Rectal smooth muscle tissue (tissue), 1 donor: ENCODE measurements at regions not wholly inside any gene's neighbourhood (a gene's known extent, or its start where the extent isn't known, plus 50 kb on each side); places are given as distances from the start of the nearest gene placed in this dataset.
A peak's percentile ranks its signal among the peaks of the same experiment; 100 is the strongest.

ENCODE experiments used
- H3K27ac ChIP-seq: one replicate; pipeline ENCODE4 v1.7.0; 2013; ENCODE audit warnings: low read depth, low read length, inconsistent platforms
- H3K27me3 ChIP-seq: one replicate; pipeline ENCODE4 v1.7.0; 2013; ENCODE audit warnings: low read length; ENCODE audit not compliant: control insufficient read depth, insufficient read depth
- H3K36me3 ChIP-seq: one replicate; pipeline ENCODE4 v1.7.0; 2013; ENCODE audit warnings: low read length; ENCODE audit not compliant: control insufficient read depth, insufficient read depth
- H3K4me1 ChIP-seq: one replicate; pipeline ENCODE4 v1.7.0; 2013; ENCODE audit warnings: low read length; ENCODE audit not compliant: control insufficient read depth, insufficient read depth
- H3K4me3 ChIP-seq: one replicate; pipeline ENCODE4 v1.7.0; 2013; ENCODE audit warnings: low read length
- H3K9ac ChIP-seq: one replicate; pipeline ENCODE4 v1.7.0; 2013; ENCODE audit warnings: low read length

DNA sequence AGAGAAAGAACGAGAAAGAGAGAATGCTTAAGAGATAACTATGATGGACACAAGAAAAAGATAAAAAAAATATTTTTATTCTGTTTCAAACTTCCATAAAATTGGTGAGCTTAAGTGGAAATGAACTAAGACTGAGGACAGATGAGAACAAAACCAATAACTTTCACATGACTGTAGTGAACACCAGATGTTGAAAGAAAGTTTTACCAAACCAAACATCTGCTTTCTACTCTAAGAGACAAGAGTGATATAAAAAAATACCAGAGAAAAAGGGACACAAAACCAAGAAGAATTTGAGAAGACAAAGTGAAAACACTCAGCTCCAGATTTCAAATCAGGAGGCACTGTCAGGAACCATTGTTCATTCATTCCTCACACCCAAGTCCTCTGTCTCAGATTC is 147.9 kb downstream of the IMPG2 start:
- no peak overlapping the region for H3K27ac ChIP-seq
- H3K9ac ChIP-seq: no peak overlapping the region
- peaks cover 20% of the 10 kb centered on the region for H3K4me1 ChIP-seq
- H3K27me3 ChIP-seq: no peaks in the 10 kb centered on the region
- H3K4me3 ChIP-seq: no peak overlapping the region
- no peaks in the 10 kb centered on the region for H3K36me3 ChIP-seq

- H3K36me3 ChIP-seq: no peaks in the 10 kb centered on the region
- no peak overlapping the region for H3K27ac ChIP-seq
Observed at GRCh38 chr3:101171681-101172191, 148.6 kb downstream of the IMPG2 start.

DNA sequence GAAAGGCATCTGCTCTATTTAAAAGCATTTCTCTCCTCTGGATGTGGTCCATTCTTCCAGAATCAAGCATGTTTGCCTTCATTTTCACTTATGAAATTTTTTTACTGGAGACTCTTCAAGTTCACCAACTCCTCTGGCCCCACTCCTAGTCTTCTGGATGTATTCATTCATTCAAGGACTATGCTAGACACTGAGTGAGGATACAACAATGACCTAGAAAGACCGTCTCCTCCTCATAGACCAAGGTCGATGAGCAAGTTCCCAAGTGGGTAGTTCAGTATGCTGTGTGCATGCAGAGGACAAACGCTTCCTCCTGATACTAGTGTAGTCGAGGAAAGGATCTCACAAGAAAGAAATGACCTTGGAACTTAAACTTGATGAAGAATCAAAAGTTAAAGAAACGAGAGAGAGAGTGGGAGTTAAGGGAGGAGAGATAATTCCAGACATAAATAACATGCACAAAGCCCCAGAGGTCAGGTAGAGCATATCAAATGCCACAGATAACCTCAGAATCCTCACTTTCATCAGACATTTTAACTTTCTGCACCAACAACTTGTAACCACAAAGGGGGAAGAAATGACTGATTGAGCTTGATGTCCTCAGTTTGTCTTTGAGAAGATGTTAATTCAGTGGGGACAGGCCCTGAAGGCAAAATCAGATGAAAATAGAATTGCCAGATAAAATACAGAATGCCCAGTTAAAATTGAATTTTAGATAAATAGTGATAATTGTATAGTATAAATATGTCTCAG is 149.4 kb downstream of the IMPG2 start:
- no peak overlapping the region for H3K4me3 ChIP-seq
- no peak overlapping the region for H3K9ac ChIP-seq
- no peaks in the 10 kb centered on the region for H3K36me3 ChIP-seq
- no peaks in the 10 kb centered on the region for H3K27me3 ChIP-seq
- peaks cover 20% of the 10 kb centered on the region for H3K4me1 ChIP-seq
- H3K27ac ChIP-seq: peak overlapping the region; percentile 60

More at GRCh38 chr3:101171681-101172191, 148.6 kb downstream of the IMPG2 start:
- H3K4me1 ChIP-seq: peaks cover 20% of the 10 kb centered on the region
- H3K4me3 ChIP-seq: no peak overlapping the region
- no peaks in the 10 kb centered on the region for H3K27me3 ChIP-seq
- H3K9ac ChIP-seq: no peak overlapping the region

GRCh38 chr3:101170062-101170771 is 150.2 kb downstream of the IMPG2 start:
- H3K27me3 ChIP-seq: no peaks in the 10 kb centered on the region
- H3K4me3 ChIP-seq: peak overlapping the region; percentile 12
- H3K27ac ChIP-seq: peak overlapping the region; percentile 60
- peaks cover 20% of the 10 kb centered on the region for H3K4me1 ChIP-seq
- H3K36me3 ChIP-seq: no peaks in the 10 kb centered on the region
- no peak overlapping the region for H3K9ac ChIP-seq

- Histone ChIP-seq H3K4me3 (no peak overlapping the region), H3K4me1 (peaks cover 20% of the 10 kb centered on the region), H3K27me3 (no peaks in the 10 kb centered on the region), H3K9ac (no peak overlapping the region), H3K36me3 (no peaks in the 10 kb centered on the region), H3K27ac (peak overlapping the region; percentile 58)
Observed at GRCh38 chr3:101169516-101169915, 150.9 kb downstream of the IMPG2 start.

DNA sequence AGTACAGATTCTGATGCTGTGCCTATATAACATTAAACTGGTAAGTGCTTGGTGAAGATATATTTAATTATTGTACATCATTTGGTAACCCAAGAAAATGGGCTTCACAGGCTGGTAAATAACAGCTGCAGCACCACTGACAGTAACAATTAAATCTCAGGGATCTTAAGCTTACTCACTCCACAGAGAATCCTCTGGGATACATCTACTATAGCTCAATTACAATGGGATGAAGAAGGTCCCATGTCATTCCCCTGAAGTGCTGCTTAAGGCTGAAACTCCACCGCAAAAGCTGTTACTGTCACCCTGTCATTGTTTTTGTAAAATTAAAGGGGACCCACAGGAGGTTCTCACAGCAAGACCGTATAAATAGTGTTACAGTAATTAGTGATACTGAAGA is 153.0 kb downstream of the IMPG2 start:
- Histone ChIP-seq H3K27ac (no peak overlapping the region), H3K9ac (no peak overlapping the region), H3K36me3 (no peaks in the 10 kb centered on the region), H3K4me3 (no peak overlapping the region), H3K27me3 (no peaks in the 10 kb centered on the region), H3K4me1 (peaks cover 25% of the 10 kb centered on the region)

DNA sequence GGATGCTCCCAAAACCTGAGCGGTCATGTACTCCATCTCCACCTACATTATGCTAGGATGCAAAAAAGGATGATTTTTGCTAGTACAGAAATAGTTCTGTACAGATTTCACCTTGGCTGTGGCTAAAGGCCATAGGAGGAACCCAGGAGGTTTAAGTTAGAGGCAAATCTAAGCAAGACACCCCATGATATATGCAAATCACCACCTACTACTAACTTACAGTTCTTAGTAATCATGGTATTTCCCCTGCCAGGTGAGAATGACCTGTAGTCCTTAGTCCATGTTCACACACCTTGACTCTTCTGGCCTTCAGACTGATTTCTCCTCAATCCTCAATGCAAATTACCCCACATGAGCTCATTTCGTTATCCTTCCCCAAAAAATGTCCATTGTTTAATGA is 154.2 kb downstream of the IMPG2 start:
- Histone ChIP-seq H3K4me1 (peaks cover 23% of the 10 kb centered on the region), H3K27ac (no peak overlapping the region), H3K4me3 (no peak overlapping the region), H3K27me3 (no peaks in the 10 kb centered on the region), H3K9ac (no peak overlapping the region), H3K36me3 (no peaks in the 10 kb centered on the region)

DNA sequence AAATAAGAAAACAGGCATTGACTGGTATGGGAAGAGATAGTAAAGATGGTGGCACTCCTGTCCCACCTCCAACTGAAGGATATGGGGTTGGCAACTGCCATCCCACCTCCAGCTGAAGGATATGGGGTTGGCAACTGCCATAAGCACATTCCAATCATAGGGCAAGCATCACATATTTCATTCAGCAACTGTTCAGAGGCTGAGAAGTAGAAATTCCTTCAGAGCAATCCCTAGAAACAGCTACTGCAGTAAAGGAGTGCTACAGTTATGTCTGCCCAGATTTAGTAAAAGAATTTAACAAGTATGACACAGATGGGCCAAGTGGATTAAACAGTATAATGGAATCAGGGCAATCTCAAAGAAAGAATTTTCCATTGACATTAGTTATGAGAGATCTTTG is 156.8 kb downstream of the IMPG2 start:
- Histone ChIP-seq H3K9ac (no peak overlapping the region), H3K27me3 (no peaks in the 10 kb centered on the region), H3K4me3 (no peak overlapping the region), H3K27ac (no peak overlapping the region), H3K4me1 (peaks cover 12% of the 10 kb centered on the region), H3K36me3 (no peaks in the 10 kb centered on the region)

- no peak overlapping the region for H3K4me3 ChIP-seq
- no peak overlapping the region for H3K9ac ChIP-seq
- H3K27ac ChIP-seq: no peak overlapping the region
- H3K4me1 ChIP-seq: peaks cover 23% of the 10 kb centered on the region
- H3K27me3 ChIP-seq: no peaks in the 10 kb centered on the region
- H3K36me3 ChIP-seq: no peaks in the 10 kb centered on the region
Observed at GRCh38 chr3:101159478-101159877, 160.9 kb downstream of the IMPG2 start.

DNA sequence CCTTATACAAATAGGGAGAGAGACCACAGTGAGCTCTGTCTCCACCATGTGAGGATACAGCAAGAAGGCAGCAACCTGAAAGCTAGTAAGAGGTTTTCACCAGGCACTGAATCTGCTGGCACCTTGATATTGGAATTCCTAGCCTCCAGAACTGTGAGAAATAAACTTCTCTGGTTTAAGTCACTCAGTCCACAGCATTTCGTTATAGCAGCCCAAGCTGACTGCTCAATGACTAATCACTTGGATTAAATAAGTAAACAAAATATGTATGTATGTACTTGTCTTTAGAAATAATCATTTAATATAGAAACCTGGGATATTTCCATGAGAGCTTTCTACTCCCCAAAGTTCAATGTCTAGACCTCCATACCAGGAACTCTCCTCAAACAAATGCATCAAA is 162.0 kb downstream of the IMPG2 start:
- Histone ChIP-seq H3K4me1 (peaks cover 20% of the 10 kb centered on the region), H3K9ac (no peak overlapping the region), H3K27ac (no peak overlapping the region), H3K27me3 (no peaks in the 10 kb centered on the region), H3K36me3 (no peaks in the 10 kb centered on the region), H3K4me3 (no peak overlapping the region)

GRCh38 chr3:101156787-101157345 is 163.5 kb downstream of the IMPG2 start:
- Histone ChIP-seq H3K27me3 (no peaks in the 10 kb centered on the region), H3K27ac (no peak overlapping the region), H3K4me1 (peaks cover 19% of the 10 kb centered on the region), H3K4me3 (no peak overlapping the region), H3K9ac (no peak overlapping the region), H3K36me3 (no peaks in the 10 kb centered on the region)

DNA sequence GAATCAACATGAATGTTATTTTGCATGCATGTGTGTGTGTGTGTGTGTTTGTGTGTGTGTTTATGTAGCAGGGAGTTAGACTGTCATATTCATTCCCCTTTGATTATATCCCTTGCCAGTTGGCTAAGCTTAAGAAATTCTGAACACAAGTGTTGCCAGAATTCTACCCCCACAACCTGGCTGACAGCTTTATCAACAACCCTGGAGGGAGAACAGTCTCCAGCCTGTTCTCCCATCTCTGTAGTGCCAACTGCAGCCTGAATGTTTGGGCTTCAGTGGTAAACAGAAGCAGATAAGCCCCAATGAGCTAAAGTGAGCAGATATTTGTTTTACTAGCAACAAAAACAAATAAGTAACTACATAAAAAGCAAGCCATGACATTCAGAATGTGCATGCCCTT is 162.6 kb upstream of the ABI3BP start:
- Histone ChIP-seq H3K27me3 (no peaks in the 10 kb centered on the region), H3K36me3 (no peaks in the 10 kb centered on the region), H3K27ac (no peak overlapping the region), H3K4me3 (no peak overlapping the region), H3K4me1 (peaks cover 19% of the 10 kb centered on the region), H3K9ac (no peak overlapping the region)
